A549 (cell line): ENCODE measurements at regions not wholly inside any gene's neighbourhood (a gene's known extent, or its start where the extent isn't known, plus 50 kb on each side); places are given as distances from the start of the nearest gene placed in this dataset.

Experiments
- ATAC-seq, 2 experiments: fragments of 200-7000 bp in 1 of 2; fragments of >200 bp in 1 of 2; cut with Nextera tagmentation in 1 of 2; cut with Tn5 transposase in 1 of 2; 3 replicates each; pipeline versions ENCODE4 v1.8.0 to v1.9.1; 2018 to 2020; ENCODE audit warnings: mild to moderate bottlenecking in 1 of 2, moderate library complexity in 1 of 2
- CTCF ChIA-PET: fragments of 300-600 bp; sonication (Branson Sonifier 250); formaldehyde crosslinking; extraction: SDS; loops from one replicate; lab custom pipeline; 2021; ENCODE audit warnings: antibody characterized with exemption, inconsistent platforms; lab: Yijun Ruan, JAX
- POLR2A ChIA-PET: fragments of 350-600 bp; formaldehyde crosslinking; extraction: SDS; loops from one replicate; lab custom pipeline; 2021; ENCODE audit warnings: antibody characterized with exemption, inconsistent platforms; lab: Yijun Ruan, JAX
- DNase-seq, 2 experiments: peaks; one replicate each; pipeline versions ENCODE4 v3.0.0 to v3.0.0-alpha.2; 2011 to 2016; ENCODE audit warnings: low read depth in 1 of 2, low spot score in 1 of 2
- FAIRE-seq: peaks from 2 replicates; lab custom pipeline; 2011; peaks lifted over from hg19 to GRCh38; lab: Jason Lieb, UNC
- H3K27ac ChIP-seq, 2 experiments: fragments of >200 bp; sonication (Bioruptor Twin); formaldehyde crosslinking; 3 replicates each; pipeline ENCODE4 v1.5.1; 2016 to 2017
- H3K4me1 ChIP-seq: fragments of >200 bp; sonication (Bioruptor Twin); formaldehyde crosslinking; 3 replicates; pipeline ENCODE4 v1.6.1; 2016
- H3K4me2 ChIP-seq: fragments of >200 bp; sonication (Bioruptor Twin); formaldehyde crosslinking; 3 replicates; pipeline ENCODE4 v1.6.1; 2016
- H3K4me3 ChIP-seq: fragments of >200 bp; sonication (Bioruptor Twin); formaldehyde crosslinking; 3 replicates; pipeline ENCODE4 v1.5.1; 2016
- H3K9me3 ChIP-seq: fragments of >200 bp; sonication (Bioruptor Twin); formaldehyde crosslinking; 3 replicates; pipeline ENCODE4 v1.6.1; 2016
- CBX2 ChIP-seq: fragments of 200-600 bp; sonication (generic); IDR thresholded peaks from 2 replicates; pipeline ENCODE4 v1.6.1; 2016; ENCODE audit warnings: low read depth, mild to moderate bottlenecking, borderline replicate concordance
- CBX8 ChIP-seq: fragments of 200-600 bp; sonication (generic); IDR thresholded peaks from 2 replicates; pipeline ENCODE4 v1.6.1; 2016
- CEBPB ChIP-seq, 2 experiments: fragments of >200 bp in 1 of 2; sonication (Bioruptor Twin) in 1 of 2; formaldehyde crosslinking in 1 of 2; IDR thresholded peaks; 2 replicates each; pipeline ENCODE4 v1.6.1; 2012 to 2016
- CTCF ChIP-seq: fragments of >200 bp; sonication (Bioruptor Twin); formaldehyde crosslinking; IDR thresholded peaks from 3 replicates; pipeline ENCODE4 v1.5.1; 2016
- EHMT2 ChIP-seq: fragments of 200-600 bp; sonication (generic); IDR thresholded peaks from 2 replicates; pipeline ENCODE4 v1.6.1; 2016; ENCODE audit warnings: antibody characterized with exemption, low read depth, mild to moderate bottlenecking, moderate library complexity
- ESRRA ChIP-seq: fragments of 150-350 bp; IDR thresholded peaks from 2 replicates; pipeline ENCODE4 v1.6.1; 2014; ENCODE audit warnings: mild to moderate bottlenecking, low read length, borderline replicate concordance
- FOSB ChIP-seq: fragments of 250-450 bp; sonication (Bioruptor Pico); IDR thresholded peaks from 2 replicates; pipeline ENCODE4 v1.5.0; 2020; ENCODE audit warnings: mild to moderate bottlenecking, moderate library complexity
- FOSL2 ChIP-seq, 2 experiments: fragments of 450-650 bp in 1 of 2; fragments of >200 bp in 1 of 2; sonication (Bioruptor Twin) in 1 of 2; formaldehyde crosslinking; IDR thresholded peaks; 2 replicates each; pipeline versions ENCODE4 v1.5.0 to v1.6.1; 2016 to 2020; ENCODE audit warnings: mild to moderate bottlenecking in 1 of 2, moderate library complexity in 1 of 2
- JUN ChIP-seq, 2 experiments: fragments of >200 bp; sonication (Bioruptor Twin); formaldehyde crosslinking; IDR thresholded peaks; 2 replicates in 1 of 2; 3 replicates in 1 of 2; pipeline ENCODE4 v1.6.1; 2016 to 2017
- KDM1A ChIP-seq: fragments of 200-600 bp; sonication (generic); IDR thresholded peaks from 2 replicates; pipeline ENCODE4 v1.6.1; 2016; ENCODE audit warnings: low read depth, mild to moderate bottlenecking
- MAFK ChIP-seq: fragments of 450-650 bp; IDR thresholded peaks from 2 replicates; pipeline ENCODE4 v1.6.1; 2014; ENCODE audit not compliant: partially characterized antibody
- NFE2L2 ChIP-seq: fragments of 150-350 bp; conservative IDR thresholded peaks from 2 replicates; pipeline ENCODE4 v1.6.1; 2014; ENCODE audit warnings: low read length
- NR3C1 ChIP-seq: fragments of >200 bp; sonication (Bioruptor Twin); formaldehyde crosslinking; IDR thresholded peaks from 3 replicates; pipeline ENCODE4 v1.6.1; 2017
- REST ChIP-seq: fragments of 200-600 bp; sonication (generic); IDR thresholded peaks from 2 replicates; pipeline ENCODE4 v1.6.1; 2016; ENCODE audit warnings: antibody characterized with exemption, mild to moderate bottlenecking, moderate library complexity
- RFX5 ChIP-seq: fragments of 450-650 bp; IDR thresholded peaks from 2 replicates; pipeline ENCODE4 v1.7.1; 2014; ENCODE audit warnings: antibody characterized with exemption, mild to moderate bottlenecking, moderate library complexity
- SREBF2 ChIP-seq: fragments of 450-650 bp; IDR thresholded peaks from 2 replicates; pipeline ENCODE4 v1.6.1; 2014; ENCODE audit warnings: mild to moderate bottlenecking, moderate library complexity
- whole genome bisulfite sequencing: methylation state at CpG from one replicate; pipeline ENCODE4 v1.1.6; 2017; ENCODE audit errors: missing lambda C conversion rate; 5-methylcytosine and 5-hydroxymethylcytosine counted together
- TF ChIP-seq, protein P1 (sequence below): fragments of 150-350 bp; IDR thresholded peaks from 2 replicates; pipeline ENCODE4 v1.6.1; 2014; ENCODE audit warnings: low read depth, mild to moderate bottlenecking, low read length
- TF ChIP-seq, protein P2 (sequence below): fragments of >200 bp; sonication (Bioruptor Twin); formaldehyde crosslinking; IDR thresholded peaks from 2 replicates; pipeline ENCODE4 v1.6.1; 2016
- TF ChIP-seq, protein P3 (sequence below): IDR thresholded peaks from 2 replicates; pipeline ENCODE4 v1.6.1; 2012; ENCODE audit warnings: low read depth, borderline replicate concordance
- TF ChIP-seq, protein P4 (sequence below): fragments of 250-450 bp; sonication (Bioruptor Pico); IDR thresholded peaks from 2 replicates; pipeline ENCODE4 v1.5.0; 2020; ENCODE audit warnings: low read depth, mild to moderate bottlenecking, moderate library complexity
- TF ChIP-seq, protein P5 (sequence below): fragments of 250-450 bp; sonication (Bioruptor Pico); IDR thresholded peaks from 2 replicates; pipeline ENCODE4 v1.5.0; 2021; ENCODE audit warnings: mild to moderate bottlenecking, moderate library complexity, borderline replicate concordance

GRCh38 chr10:129056734-129057689 is 410.0 kb upstream of the MGMT start:
- no peak for FAIRE-seq
- Histone ChIP-seq H3K4me3 (no peak overlapping the region), H3K9me3 (no peaks in the 10 kb centered on the region), H3K4me2 (no peak overlapping the region), H3K4me1 (no peaks in the 10 kb centered on the region), H3K27ac (no peak overlapping the region)
- TF ChIP-seq FOSB (no peak), RFX5 (no peak), CEBPB (IDR thresholded peaks at IDR 0.05) (no peak), CBX2 (no peak), REST (no peak), KDM1A (no peak)
- TF ChIP-seq, protein P1, sequence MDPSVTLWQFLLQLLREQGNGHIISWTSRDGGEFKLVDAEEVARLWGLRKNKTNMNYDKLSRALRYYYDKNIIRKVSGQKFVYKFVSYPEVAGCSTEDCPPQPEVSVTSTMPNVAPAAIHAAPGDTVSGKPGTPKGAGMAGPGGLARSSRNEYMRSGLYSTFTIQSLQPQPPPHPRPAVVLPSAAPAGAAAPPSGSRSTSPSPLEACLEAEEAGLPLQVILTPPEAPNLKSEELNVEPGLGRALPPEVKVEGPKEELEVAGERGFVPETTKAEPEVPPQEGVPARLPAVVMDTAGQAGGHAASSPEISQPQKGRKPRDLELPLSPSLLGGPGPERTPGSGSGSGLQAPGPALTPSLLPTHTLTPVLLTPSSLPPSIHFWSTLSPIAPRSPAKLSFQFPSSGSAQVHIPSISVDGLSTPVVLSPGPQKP = no peak
- no peak for DNase-seq
- ChIA-PET POLR2A (no interaction called here), CTCF (no interaction called here)
- no peak for ATAC-seq
- 40% methylated on average over 18 of the region's 25 CpGs for WGBS

- Histone ChIP-seq H3K4me1 (no peaks in the 10 kb centered on the region), H3K27ac (no peak overlapping the region), H3K4me3 (no peak overlapping the region), H3K4me2 (no peak overlapping the region), H3K9me3 (no peaks in the 10 kb centered on the region)
- no peak for DNase-seq
- no peak for ATAC-seq
- CTCF ChIA-PET = no interaction called here
- POLR2A ChIA-PET = no interaction called here
- no peak for FAIRE-seq
- WGBS = 23% methylated on average over 14 of the region's 15 CpGs
- TF ChIP-seq SREBF2 (no peak), NR3C1 (no peak), CEBPB (IDR thresholded peaks at IDR 0.05) (no peak), EHMT2 (no peak), MAFK (no peak), NFE2L2 (no peak), CBX8 (no peak), CTCF (no peak), FOSL2 (IDR thresholded peaks at IDR 0.05) (no peak), FOSL2 (CRISPR knock-in tag; IDR thresholded peaks at IDR 0.05) (no peak), RFX5 (no peak), JUN (IDR thresholded peaks at IDR 0.05) (no peak), ESRRA (no peak)
- TF ChIP-seq, protein P2, sequence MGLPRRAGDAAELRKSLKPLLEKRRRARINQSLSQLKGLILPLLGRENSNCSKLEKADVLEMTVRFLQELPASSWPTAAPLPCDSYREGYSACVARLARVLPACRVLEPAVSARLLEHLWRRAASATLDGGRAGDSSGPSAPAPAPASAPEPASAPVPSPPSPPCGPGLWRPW = no peak
- TF ChIP-seq, protein P1 = no peak
- TF ChIP-seq, protein P3, sequence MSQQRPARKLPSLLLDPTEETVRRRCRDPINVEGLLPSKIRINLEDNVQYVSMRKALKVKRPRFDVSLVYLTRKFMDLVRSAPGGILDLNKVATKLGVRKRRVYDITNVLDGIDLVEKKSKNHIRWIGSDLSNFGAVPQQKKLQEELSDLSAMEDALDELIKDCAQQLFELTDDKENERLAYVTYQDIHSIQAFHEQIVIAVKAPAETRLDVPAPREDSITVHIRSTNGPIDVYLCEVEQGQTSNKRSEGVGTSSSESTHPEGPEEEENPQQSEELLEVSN = no peak
- TF ChIP-seq, protein P4, sequence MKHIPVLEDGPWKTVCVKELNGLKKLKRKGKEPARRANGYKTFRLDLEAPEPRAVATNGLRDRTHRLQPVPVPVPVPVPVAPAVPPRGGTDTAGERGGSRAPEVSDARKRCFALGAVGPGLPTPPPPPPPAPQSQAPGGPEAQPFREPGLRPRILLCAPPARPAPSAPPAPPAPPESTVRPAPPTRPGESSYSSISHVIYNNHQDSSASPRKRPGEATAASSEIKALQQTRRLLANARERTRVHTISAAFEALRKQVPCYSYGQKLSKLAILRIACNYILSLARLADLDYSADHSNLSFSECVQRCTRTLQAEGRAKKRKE (CRISPR knock-in tag) = no peak
- TF ChIP-seq, protein P5, sequence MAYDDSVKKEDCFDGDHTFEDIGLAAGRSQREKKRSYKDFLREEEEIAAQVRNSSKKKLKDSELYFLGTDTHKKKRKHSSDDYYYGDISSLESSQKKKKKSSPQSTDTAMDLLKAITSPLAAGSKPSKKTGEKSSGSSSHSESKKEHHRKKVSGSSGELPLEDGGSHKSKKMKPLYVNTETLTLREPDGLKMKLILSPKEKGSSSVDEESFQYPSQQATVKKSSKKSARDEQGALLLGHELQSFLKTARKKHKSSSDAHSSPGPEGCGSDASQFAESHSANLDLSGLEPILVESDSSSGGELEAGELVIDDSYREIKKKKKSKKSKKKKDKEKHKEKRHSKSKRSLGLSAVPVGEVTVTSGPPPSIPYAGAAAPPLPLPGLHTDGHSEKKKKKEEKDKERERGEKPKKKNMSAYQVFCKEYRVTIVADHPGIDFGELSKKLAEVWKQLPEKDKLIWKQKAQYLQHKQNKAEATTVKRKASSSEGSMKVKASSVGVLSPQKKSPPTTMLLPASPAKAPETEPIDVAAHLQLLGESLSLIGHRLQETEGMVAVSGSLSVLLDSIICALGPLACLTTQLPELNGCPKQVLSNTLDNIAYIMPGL (CRISPR knock-in tag) = no peak
Observed at GRCh38 chr10:129057856-129058663, 409.0 kb upstream of the MGMT start.
